ENCODE measurements at regions not wholly inside any gene's neighbourhood (a gene's known extent, or its start where the extent isn't known, plus 50 kb on each side); places are given as distances from the start of the nearest gene placed in this dataset.
"Not testable (repeated sequence)": the region's sequence is repeated elsewhere in the genome, so short reads cannot be mapped to it uniquely, and the experiment has no call there.

GRCh38 chr6:112651239-112651638 lies 304.1 kb downstream of the RFPL4B start:
- no peak for DNase-seq (ENCODE audit: low read depth in 2 of 2)

- no peak for DNase-seq (ENCODE audit: low read depth in 2 of 2)
Observed at GRCh38 chr6:112659912-112660311, 312.8 kb downstream of the RFPL4B start.

GRCh38 chr6:112660626-112661025 lies 313.5 kb downstream of the RFPL4B start:
- DNase-seq (ENCODE audit: low read depth in 2 of 2): no peak

GRCh38 chr6:112663698-112664097 lies 316.6 kb downstream of the RFPL4B start:
- DNase-seq (ENCODE audit: low read depth in 2 of 2): no peak

- no peak for DNase-seq (ENCODE audit: low read depth in 2 of 2)
Observed at GRCh38 chr6:112665114-112665513, 318.0 kb downstream of the RFPL4B start.

DNA sequence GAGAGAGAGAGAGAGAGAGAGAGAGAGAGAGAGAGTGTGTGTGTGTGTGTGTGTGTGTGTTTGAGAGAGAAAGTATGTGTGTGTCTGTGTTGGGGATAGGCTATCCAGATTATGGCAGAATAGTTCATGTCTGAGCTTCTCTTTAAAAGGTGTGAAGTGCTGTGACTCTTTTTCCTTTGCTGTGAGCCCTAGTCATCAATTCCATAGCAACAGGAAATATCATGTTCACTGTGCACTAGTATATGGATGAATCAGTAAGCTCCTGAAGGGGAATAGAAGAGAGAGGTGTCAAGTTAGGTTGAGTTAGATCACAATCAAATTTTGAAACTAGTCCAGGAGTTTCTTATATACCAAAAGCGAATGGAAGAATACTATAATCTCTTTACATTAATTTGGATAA lies 318.7 kb downstream of the RFPL4B start:
- no peak for DNase-seq (ENCODE audit: low read depth in 2 of 2)

DNA sequence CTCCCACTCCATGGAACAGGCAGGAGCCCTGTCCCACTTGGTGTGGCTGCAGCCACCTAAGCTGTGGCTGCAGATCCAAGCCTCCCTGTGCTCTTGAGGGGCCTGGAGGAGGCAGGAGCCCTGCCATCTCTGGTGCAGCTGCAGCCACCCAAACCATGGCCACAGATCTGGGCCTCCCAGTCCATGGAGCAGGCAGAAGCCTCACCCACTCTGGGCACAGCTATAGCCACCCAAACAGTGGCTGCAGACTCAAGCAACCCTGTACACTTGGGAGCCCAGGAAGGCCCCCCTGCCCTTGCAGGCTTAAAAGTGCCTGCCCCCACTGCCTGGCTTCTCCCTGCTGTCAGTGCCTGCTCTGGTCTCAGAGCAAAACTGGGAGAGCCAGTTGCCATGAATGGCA lies 320.3 kb downstream of the RFPL4B start:
- no peak for DNase-seq (ENCODE audit: low read depth in 2 of 2)

- DNase-seq (ENCODE audit: low read depth in 2 of 2): no peak
Observed at GRCh38 chr6:112680091-112680490, 333.0 kb downstream of the RFPL4B start.

DNA sequence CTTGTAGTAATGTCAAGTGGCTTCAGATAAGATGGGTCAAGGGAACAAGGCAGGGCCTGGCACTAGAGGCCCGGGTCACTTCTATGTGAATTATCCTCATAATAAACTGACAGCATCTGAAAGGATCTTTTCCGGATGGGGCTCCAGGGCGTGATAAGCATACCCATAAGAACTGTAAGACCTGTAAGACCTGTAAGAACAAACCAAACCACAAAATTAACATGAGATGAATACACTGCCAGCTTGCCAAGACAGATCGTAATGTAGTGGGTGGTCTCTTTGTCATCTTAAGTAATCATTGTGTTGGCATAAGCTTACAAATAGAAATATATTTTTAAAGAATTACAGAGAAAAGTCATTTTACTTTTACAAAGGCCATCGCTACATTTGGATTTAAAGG lies 334.9 kb downstream of the RFPL4B start:
- no peak for DNase-seq (ENCODE audit: low read depth in 2 of 2)

GRCh38 chr6:112683106-112683505 lies 336.0 kb downstream of the RFPL4B start:
- DNase-seq (ENCODE audit: low read depth in 2 of 2): no peak

GRCh38 chr6:112683926-112684325 lies 336.8 kb downstream of the RFPL4B start:
- no peak for DNase-seq (ENCODE audit: low read depth in 2 of 2)

GRCh38 chr6:112685521-112686220 lies 338.5 kb downstream of the RFPL4B start:
- not testable (repeated sequence) for DNase-seq (ENCODE audit: low read depth in 2 of 2)

- DNase-seq (ENCODE audit: low read depth in 2 of 2): not testable (repeated sequence)
Observed at GRCh38 chr6:112688487-112689165, 341.5 kb downstream of the RFPL4B start.

DNA sequence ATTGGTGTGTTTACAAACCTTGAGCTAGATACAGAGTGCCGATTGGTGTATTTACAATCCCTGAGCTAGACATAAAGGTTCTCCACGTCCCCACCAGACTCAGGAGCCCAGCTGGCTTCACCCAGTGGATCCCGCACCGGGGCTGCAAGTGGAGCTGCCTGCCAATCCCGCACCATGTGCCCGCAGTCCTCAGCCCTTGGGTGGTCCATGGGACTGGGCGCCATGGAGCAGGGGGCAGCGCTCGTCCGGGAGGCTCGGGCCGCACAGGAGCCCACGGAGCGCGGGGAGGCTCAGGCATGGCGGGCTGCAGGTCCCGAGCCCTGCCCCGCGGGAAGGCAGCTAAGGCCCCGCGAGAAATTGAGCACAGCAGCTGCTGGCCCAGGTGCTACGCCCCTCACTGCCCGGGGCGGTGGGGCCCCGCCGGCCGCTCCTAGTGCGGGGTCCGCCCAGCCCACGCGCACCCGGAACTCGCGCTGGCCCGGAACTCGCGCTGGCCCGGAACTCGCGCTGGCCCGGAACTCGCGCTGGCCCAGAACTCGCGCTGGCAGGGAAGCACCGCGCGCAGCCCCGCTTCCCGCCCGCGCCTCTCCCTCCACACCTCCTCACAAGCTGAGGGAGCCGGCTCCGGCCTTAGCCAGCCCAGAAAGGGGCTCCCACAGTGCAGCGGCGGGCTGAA lies 342.2 kb downstream of the RFPL4B start:
- DNase-seq (ENCODE audit: low read depth in 2 of 2): not testable (repeated sequence)

- no peak for DNase-seq (ENCODE audit: low read depth in 2 of 2)
Observed at GRCh38 chr6:112690497-112691202, 343.5 kb downstream of the RFPL4B start.

GRCh38 chr6:112691289-112691688 lies 344.2 kb downstream of the RFPL4B start:
- no peak for DNase-seq (ENCODE audit: low read depth in 2 of 2)

DNA sequence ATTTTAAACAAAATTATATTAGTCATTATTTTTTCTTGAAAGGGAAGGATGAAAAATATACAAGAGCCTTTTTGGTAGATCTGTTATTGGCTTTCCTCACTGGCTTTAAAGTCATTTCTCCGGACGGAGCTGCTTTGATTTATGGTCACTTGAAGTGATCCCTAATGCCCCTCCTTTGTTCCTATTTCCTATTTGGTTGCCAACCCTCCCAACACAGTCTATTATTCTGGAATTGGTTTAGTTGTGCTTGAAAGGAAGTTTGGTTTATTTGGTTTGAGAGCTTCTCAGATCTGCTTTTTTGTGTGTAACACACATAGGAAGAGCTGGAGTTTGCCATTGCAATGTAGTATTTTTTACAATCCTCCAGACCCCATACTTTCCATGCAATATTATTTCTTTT lies 347.9 kb downstream of the RFPL4B start:
- no peak for DNase-seq (ENCODE audit: low read depth in 2 of 2)

DNA sequence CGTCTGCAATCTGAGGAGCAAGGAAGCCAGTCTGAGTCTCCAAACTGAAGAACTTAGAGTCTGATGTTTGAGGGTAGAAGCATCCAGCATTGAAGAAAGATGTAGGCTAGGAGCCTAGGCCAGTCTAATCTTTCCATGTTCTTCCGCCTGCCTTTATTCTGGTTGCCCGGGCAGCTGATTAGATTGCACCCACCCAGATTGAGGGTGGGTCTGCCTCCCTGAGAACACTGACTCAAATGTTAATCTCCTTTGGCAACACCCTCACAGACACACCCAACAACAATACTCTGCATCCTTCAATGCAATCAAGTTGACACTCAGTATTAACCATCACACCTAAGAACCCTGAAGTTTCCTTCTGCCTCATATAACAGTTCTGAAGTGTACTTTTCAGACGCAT lies 350.1 kb downstream of the RFPL4B start:
- no peak for DNase-seq (ENCODE audit: low read depth in 2 of 2)

DNA sequence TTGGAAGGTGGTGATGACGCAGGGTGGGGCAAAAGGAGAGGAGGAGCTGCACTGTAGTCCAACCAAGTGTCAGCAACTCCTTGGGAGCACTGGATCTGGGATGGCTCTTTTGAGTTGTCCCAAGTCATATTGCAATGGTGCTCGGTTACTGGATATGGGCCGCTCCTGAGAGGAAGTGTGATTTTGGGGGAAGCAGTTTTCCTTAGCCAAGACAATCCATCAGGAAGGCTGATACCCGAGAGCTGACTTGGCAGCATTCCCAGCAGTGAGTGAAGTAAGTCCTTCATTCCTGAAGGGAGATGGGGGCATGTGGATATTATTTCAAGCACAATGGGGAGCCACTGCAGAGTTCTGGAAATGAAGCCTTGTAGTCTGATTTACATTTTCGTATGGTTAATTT lies 354.1 kb downstream of the RFPL4B start:
- no peak for DNase-seq (ENCODE audit: low read depth in 2 of 2)

DNA sequence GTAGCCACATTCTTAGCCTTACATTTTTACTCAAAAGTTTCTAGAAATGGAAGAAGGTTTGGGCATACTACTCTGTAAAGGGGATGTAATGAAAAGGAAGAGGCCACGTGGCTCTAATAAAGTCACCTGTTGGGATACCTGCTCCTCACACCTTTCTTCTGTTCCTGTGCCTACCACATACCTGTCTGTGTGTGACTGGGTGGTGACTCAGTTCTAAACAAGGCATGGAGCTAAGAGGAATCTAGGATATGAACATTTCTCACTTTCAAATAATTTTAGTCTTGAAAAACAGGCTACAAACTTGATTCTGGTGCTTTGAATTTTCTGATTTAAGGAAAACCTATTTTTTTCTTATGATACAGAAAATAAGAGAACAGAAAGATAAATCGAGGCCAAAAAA lies 363.6 kb downstream of the RFPL4B start:
- DNase-seq (ENCODE audit: low read depth in 2 of 2): no peak

DNA sequence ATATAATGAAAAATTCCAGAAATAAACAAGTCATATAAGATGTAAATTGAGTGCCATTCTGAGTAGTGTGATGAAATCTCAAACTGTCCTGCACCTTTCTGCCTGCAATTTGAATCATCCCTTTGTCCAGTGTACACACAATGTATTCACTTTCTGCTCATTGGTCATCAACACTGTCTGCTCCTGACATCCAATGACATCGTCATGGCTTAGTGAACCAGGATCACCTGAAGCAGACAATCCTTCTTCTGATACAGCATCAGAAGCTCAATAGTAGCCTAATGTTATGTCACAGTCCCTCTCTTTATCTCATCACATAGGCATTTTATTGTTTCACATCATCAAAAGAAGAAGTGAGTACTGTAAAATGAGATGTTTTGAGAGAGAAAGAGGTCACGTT lies 366.3 kb downstream of the RFPL4B start:
- DNase-seq (ENCODE audit: low read depth in 2 of 2): no peak

GRCh38 chr6:112717401-112717800 lies 370.3 kb downstream of the RFPL4B start:
- DNase-seq (ENCODE audit: low read depth in 2 of 2): no peak

Data from stimulated activated CD8-positive, alpha-beta memory T cell treated with anti-CD3 and anti-CD28 coated beads, Interleukin-7, amount 100 ng/mL, for 4 hours (primary cell).